Nephron (organoid): ENCODE measurements at regions not wholly inside any gene's neighbourhood (a gene's known extent, or its start where the extent isn't known, plus 50 kb on each side); places are given as distances from the start of the nearest gene placed in this dataset.
"Not testable (repeated sequence)": the region's sequence is repeated elsewhere in the genome, so short reads cannot be mapped to it uniquely, and the experiment has no call there.

ENCODE experiments used
- H3K27ac Mint-ChIP-seq, 3 experiments: 2 replicates each; pipeline ENCODE4 v1.8.0; 2020; ENCODE audit warnings: mixed read lengths in 3 of 3, mild to moderate bottlenecking in 2 of 3, moderate library complexity in 1 of 3
- H3K27me3 Mint-ChIP-seq: 2 replicates; pipeline ENCODE4 v1.8.0; 2021; ENCODE audit warnings: low read depth, mild to moderate bottlenecking, moderate library complexity, mixed read lengths
- H3K36me3 Mint-ChIP-seq: 2 replicates; pipeline ENCODE4 v1.8.0; 2020; ENCODE audit warnings: low read depth, mixed read lengths
- H3K4me1 Mint-ChIP-seq: 2 replicates; pipeline ENCODE4 v1.8.0; 2020; ENCODE audit warnings: mixed read lengths
- H3K4me3 Mint-ChIP-seq, 3 experiments: 2 replicates each; pipeline ENCODE4 v1.8.0; 2020; ENCODE audit warnings: mild to moderate bottlenecking in 3 of 3, mixed read lengths in 3 of 3, moderate library complexity in 2 of 3
- H3K9me3 Mint-ChIP-seq: 2 replicates; pipeline ENCODE4 v1.8.0; 2020; ENCODE audit warnings: mixed read lengths
- CTCF ChIP-seq, 3 experiments: fragments of 200-600 bp; sonication (generic); IDR thresholded peaks; one replicate each; pipeline ENCODE4 v1.5.0; 2021; ENCODE audit warnings: antibody characterized with exemption in 3 of 3; ENCODE audit not compliant: unreplicated experiment in 3 of 3

- H3K4me1 Mint-ChIP-seq: no peaks in the 10 kb centered on the region
- no peaks in the 10 kb centered on the region for H3K27me3 Mint-ChIP-seq
- TF ChIP-seq CTCF (IDR thresholded peaks at IDR 0.05; ENCODE audit: unreplicated experiment in 3 of 3): no peak
- H3K4me3 Mint-ChIP-seq: no peak overlapping the region
- no peak overlapping the region for H3K27ac Mint-ChIP-seq
- no peaks in the 10 kb centered on the region for H3K9me3 Mint-ChIP-seq
- no peaks in the 10 kb centered on the region for H3K36me3 Mint-ChIP-seq
Observed at GRCh38 chr5:39533749-39534148, 109.0 kb upstream of the DAB2 start.

- H3K27me3 Mint-ChIP-seq: no peaks in the 10 kb centered on the region
- H3K4me3 Mint-ChIP-seq: no peak overlapping the region
- H3K9me3 Mint-ChIP-seq: no peaks in the 10 kb centered on the region
- H3K4me1 Mint-ChIP-seq: no peaks in the 10 kb centered on the region
- H3K27ac Mint-ChIP-seq: no peak overlapping the region
- no peak for TF ChIP-seq CTCF (IDR thresholded peaks at IDR 0.05; ENCODE audit: unreplicated experiment in 3 of 3)
- no peaks in the 10 kb centered on the region for H3K36me3 Mint-ChIP-seq
Observed at GRCh38 chr5:39532511-39532910, 107.7 kb upstream of the DAB2 start.

- no peak overlapping the region for H3K27ac Mint-ChIP-seq
- H3K36me3 Mint-ChIP-seq: no peaks in the 10 kb centered on the region
- H3K9me3 Mint-ChIP-seq: no peaks in the 10 kb centered on the region
- no peaks in the 10 kb centered on the region for H3K27me3 Mint-ChIP-seq
- H3K4me3 Mint-ChIP-seq: no peak overlapping the region
- TF ChIP-seq CTCF (IDR thresholded peaks at IDR 0.05; ENCODE audit: unreplicated experiment in 3 of 3): no peak
- H3K4me1 Mint-ChIP-seq: no peaks in the 10 kb centered on the region
Observed at GRCh38 chr5:39531306-39531705, 106.5 kb upstream of the DAB2 start.

DNA sequence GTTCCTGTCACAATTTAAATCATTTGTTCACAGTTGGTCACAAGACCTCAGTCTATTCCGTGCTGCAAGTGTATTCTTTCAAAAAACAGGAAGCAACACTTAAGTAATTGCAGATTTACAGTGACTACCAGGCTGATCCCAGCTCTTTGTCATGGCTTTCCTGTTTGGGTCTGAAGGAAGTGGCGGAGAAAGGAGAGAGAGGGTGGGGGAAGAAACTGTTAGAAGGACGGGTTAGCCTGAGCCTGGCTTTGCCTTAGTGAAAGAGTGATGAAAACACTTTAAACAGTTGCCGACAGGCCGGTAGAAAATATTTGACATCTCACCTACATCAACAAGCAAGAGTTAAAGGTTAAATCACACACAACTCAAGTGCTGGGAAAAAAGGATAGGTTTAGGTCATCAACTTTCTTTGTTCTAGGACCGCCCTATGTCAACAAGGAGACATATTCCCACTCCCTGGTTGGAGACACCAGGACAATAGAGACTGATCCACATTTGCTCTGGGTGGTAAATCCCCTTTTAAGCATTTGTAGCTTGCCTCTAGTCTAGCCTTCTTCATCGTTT, 102.2 kb upstream of the DAB2 start:
- Mint-ChIP-seq H3K27me3 (no peaks in the 10 kb centered on the region), H3K4me3 (no peak overlapping the region), H3K4me1 (peaks cover 4% of the 10 kb centered on the region), H3K27ac (peak overlapping the region in 2 of 3 experiments; percentile 3 to 51), H3K9me3 (no peaks in the 10 kb centered on the region), H3K36me3 (no peaks in the 10 kb centered on the region)
- no peak for TF ChIP-seq CTCF (IDR thresholded peaks at IDR 0.05; ENCODE audit: unreplicated experiment in 3 of 3)

- H3K4me1 Mint-ChIP-seq, H3K27ac Mint-ChIP-seq, H3K36me3 Mint-ChIP-seq, H3K4me3 Mint-ChIP-seq, H3K9me3 Mint-ChIP-seq, H3K27me3 Mint-ChIP-seq: not testable (repeated sequence)
Observed at GRCh38 chr5:39525781-39526180, 101.0 kb upstream of the DAB2 start.

- H3K27ac Mint-ChIP-seq: no peak overlapping the region
- no peak for TF ChIP-seq CTCF (IDR thresholded peaks at IDR 0.05; ENCODE audit: unreplicated experiment in 3 of 3)
- H3K36me3 Mint-ChIP-seq: no peaks in the 10 kb centered on the region
- H3K4me1 Mint-ChIP-seq: peaks cover 12% of the 10 kb centered on the region
- no peak overlapping the region for H3K4me3 Mint-ChIP-seq
- peaks cover 3% of the 10 kb centered on the region for H3K9me3 Mint-ChIP-seq
- no peaks in the 10 kb centered on the region for H3K27me3 Mint-ChIP-seq
Observed at GRCh38 chr5:39525271-39525670, 100.5 kb upstream of the DAB2 start.
